OCI-LY3 (cell line): ENCODE measurements at regions not wholly inside any gene's neighbourhood (a gene's known extent, or its start where the extent isn't known, plus 50 kb on each side); places are given as distances from the start of the nearest gene placed in this dataset.
"Not testable (repeated sequence)": the region's sequence is repeated elsewhere in the genome, so short reads cannot be mapped to it uniquely, and the experiment has no call there.

ENCODE experiments used
- H2AFZ ChIP-seq: fragments of 200-600, 300-600 bp; shearing (Covaris generic); 2 replicates; pipeline ENCODE4 v1.6.0; 2014; ENCODE audit warnings: antibody characterized with exemption, low read depth, low read length
- H3K27ac ChIP-seq: fragments of 200-600, 300-600 bp; sonication (generic); 2 replicates; pipeline ENCODE4 v1.5.1; 2014; ENCODE audit warnings: mild to moderate bottlenecking, low read length, moderate library complexity, mixed read lengths
- H3K27me3 ChIP-seq: fragments of 200-600, 300-600 bp; sonication (generic); 2 replicates; pipeline ENCODE4 v1.6.1; 2014; ENCODE audit warnings: low read depth, low read length, mixed read lengths
- H3K36me3 ChIP-seq: fragments of 200-600, 300-600 bp; sonication (generic); replicated peaks from 2 replicates; pipeline ENCODE3; 2014; ENCODE audit warnings: low read depth, low read length, mixed read lengths
- H3K4me1 ChIP-seq: fragments of 300-600, 200-600 bp; sonication (generic); 2 replicates; pipeline ENCODE4 v1.6.1; 2014; ENCODE audit warnings: low read length, mixed read lengths
- H3K4me2 ChIP-seq: fragments of 200-600, 300-600 bp; sonication (generic); 2 replicates; pipeline ENCODE4 v1.6.1; 2014; ENCODE audit warnings: low read length, mixed read lengths
- H3K4me3 ChIP-seq: fragments of 300-600, 200-600 bp; sonication (generic); 2 replicates; pipeline ENCODE4 v1.5.1; 2014; ENCODE audit warnings: antibody characterized with exemption, mild to moderate bottlenecking, low read length, moderate library complexity
- H3K79me2 ChIP-seq: fragments of 300-600, 200-600 bp; shearing (Covaris generic); 2 replicates; pipeline ENCODE4 v1.6.1; 2014; ENCODE audit warnings: mild to moderate bottlenecking, low read length, mixed read lengths
- H3K9ac ChIP-seq: fragments of 300-600, 200-600 bp; shearing (Covaris generic); 2 replicates; pipeline ENCODE4 v1.6.0; 2014; ENCODE audit warnings: mild to moderate bottlenecking, low read length, moderate library complexity
- H3K9me3 ChIP-seq: fragments of 200-600, 300-600 bp; shearing (Covaris generic); 2 replicates; pipeline ENCODE4 v1.6.1; 2014; ENCODE audit warnings: low read length, mixed read lengths; ENCODE audit not compliant: insufficient read depth
- H4K20me1 ChIP-seq: fragments of 200-600, 300-600 bp; sonication (generic); 2 replicates; pipeline ENCODE4 v1.6.1; 2016; ENCODE audit warnings: low read length, mixed read lengths; ENCODE audit not compliant: insufficient read depth
- CTCF ChIP-seq: fragments of 200-600, 300-600 bp; sonication (generic); IDR thresholded peaks from 2 replicates; pipeline ENCODE4 v1.5.1; 2014; ENCODE audit warnings: antibody characterized with exemption, low read length, low read depth
- EZH2phosphoT487 ChIP-seq: fragments of 200-600 bp; shearing (Covaris generic); IDR thresholded peaks from 2 replicates; pipeline ENCODE4 v1.6.1; 2018; ENCODE audit warnings: antibody characterized with exemption, mixed run types, low read depth

DNA sequence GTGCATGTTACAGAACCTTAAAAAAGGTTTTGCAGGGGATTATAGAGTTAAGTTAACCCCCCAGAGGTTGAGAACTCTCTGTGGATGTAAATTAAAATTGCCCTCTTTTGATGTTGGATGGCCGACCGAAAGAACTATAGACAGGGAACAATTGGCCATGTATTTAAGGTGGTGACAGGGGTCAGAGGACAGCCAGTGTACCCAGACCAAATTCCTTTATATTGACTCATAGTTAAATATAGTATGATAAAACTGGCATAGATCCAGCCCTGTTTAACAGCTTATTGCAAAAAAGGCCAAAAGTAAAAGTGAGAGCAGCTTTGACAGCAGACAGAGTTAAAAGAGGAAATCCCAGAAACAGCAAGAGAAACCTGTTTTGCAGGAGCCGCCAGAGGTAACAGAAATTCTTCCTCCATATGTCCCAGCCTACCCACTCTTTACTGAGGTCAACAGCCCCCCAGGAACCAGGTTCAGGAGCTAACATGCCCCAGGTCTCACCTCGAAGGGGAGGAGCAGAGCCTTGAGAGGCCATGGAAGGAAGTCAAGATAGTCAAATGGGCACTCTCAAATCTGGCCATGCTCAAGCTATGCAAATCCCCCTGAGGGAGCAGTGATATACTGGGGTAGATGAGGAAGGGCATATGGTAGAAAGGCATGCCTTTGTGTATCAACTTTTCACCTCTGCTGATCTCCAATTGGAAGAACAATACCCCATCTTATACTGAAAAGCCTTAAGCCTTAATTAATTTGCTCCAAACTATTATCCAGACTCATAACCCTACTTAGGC is 156.4 kb upstream of the COX7C start:
- no peaks in the 10 kb centered on the region for H3K36me3 ChIP-seq
- H3K27me3 ChIP-seq: no peaks in the 10 kb centered on the region
- no peak overlapping the region for H3K9ac ChIP-seq
- no peak overlapping the region for H3K27ac ChIP-seq
- H3K9me3 ChIP-seq: 0 out of 2 replicates have a peak, but pooled peaks cover 6% of the 10 kb centered on the region
- TF ChIP-seq EZH2phosphoT487 (no peak), CTCF (no peak)
- H3K4me1 ChIP-seq: no peaks in the 10 kb centered on the region
- no peaks in the 10 kb centered on the region for H4K20me1 ChIP-seq
- H3K4me2 ChIP-seq: no peak overlapping the region
- no peak overlapping the region for H3K4me3 ChIP-seq
- no peaks in the 10 kb centered on the region for H3K79me2 ChIP-seq
- no peak overlapping the region for H2AFZ ChIP-seq

- no peaks in the 10 kb centered on the region for H3K79me2 ChIP-seq
- H3K4me2 ChIP-seq: no peak overlapping the region
- 0 out of 2 replicates have a peak, but pooled peaks cover 6% of the 10 kb centered on the region for H3K9me3 ChIP-seq
- TF ChIP-seq EZH2phosphoT487: no peak
- TF ChIP-seq CTCF: 0 out of 2 replicates have a peak, but pooled peaks have one; percentile 8
- no peak overlapping the region for H3K9ac ChIP-seq
- no peaks in the 10 kb centered on the region for H3K4me1 ChIP-seq
- H3K27ac ChIP-seq: no peak overlapping the region
- H3K36me3 ChIP-seq: no peaks in the 10 kb centered on the region
- no peak overlapping the region for H3K4me3 ChIP-seq
- H2AFZ ChIP-seq: no peak overlapping the region
- H3K27me3 ChIP-seq: no peaks in the 10 kb centered on the region
- H4K20me1 ChIP-seq: no peaks in the 10 kb centered on the region
Measured at GRCh38 chr5:86463339-86463738, 154.4 kb upstream of the COX7C start.

DNA sequence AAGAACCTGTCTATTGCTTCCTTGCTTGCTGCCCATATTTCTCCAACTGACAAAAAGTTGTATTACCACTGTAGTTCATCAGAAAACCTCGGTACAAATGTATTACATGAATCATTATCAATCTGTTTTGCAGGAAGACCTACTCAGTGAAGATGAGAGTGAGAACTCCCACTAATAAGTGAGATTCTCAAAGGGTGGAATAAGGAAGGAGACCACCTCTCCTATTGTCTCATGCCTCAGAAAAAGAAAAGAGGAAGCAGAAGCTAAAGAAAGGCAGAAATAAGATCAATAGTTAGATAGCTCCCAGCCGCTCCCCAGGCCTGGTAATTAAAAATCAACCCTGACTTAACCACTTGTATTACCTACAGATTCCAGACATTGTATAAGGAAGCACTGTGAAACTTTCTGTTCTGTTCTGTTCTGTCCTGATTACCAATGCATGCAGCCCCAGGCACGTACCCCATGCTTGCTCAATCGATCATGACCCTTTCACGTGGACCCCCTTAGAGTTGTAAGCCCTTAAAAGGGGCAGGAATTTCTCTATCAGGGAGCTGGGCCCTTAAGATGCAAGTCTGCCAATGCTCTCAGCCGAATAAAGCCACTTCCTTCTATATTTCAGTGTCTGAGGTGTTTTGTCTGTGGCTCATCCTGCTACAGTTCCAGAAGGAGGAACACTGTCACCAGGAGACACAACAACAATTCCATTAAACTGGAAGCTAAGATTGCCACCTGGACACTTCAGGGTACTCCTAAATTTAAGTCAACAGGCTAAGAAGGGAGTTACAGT is 152.5 kb upstream of the COX7C start:
- Histone ChIP-seq H3K79me2 (no peaks in the 10 kb centered on the region), H2AFZ (no peak overlapping the region), H3K9me3 (0 out of 2 replicates have a peak, but pooled peaks cover 6% of the 10 kb centered on the region), H3K4me2 (no peak overlapping the region), H4K20me1 (no peaks in the 10 kb centered on the region), H3K4me3 (no peak overlapping the region), H3K27ac (no peak overlapping the region), H3K9ac (no peak overlapping the region), H3K4me1 (no peaks in the 10 kb centered on the region), H3K36me3 (no peaks in the 10 kb centered on the region), H3K27me3 (no peaks in the 10 kb centered on the region)
- TF ChIP-seq EZH2phosphoT487: no peak
- no peak for TF ChIP-seq CTCF

DNA sequence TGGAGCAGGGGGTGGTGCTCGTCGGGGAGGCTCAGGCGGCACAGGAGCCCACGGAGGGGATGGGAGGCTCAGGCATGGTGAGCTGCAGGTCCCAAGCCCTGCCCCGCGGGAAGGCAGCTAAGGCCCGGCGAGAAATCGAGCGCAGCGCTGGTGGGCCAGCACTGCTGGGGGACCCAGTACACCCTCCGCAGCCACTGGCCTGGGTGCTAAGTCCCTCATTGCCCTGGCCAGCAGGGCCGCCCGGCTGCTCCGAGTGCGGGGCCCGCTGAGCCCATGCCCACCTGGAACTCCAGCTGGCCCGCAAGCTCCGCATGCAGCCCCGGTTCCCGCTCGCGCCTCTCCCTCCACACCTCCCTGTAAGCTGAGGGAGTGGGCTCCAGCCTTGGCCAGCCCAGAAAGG is 151.0 kb upstream of the COX7C start:
- H2AFZ ChIP-seq, H3K27me3 ChIP-seq, H3K9me3 ChIP-seq, H3K36me3 ChIP-seq, H3K27ac ChIP-seq, H3K4me3 ChIP-seq, H3K4me1 ChIP-seq, H4K20me1 ChIP-seq, H3K4me2 ChIP-seq, H3K79me2 ChIP-seq, H3K9ac ChIP-seq: not testable (repeated sequence)
